ENCODE measurements at regions not wholly inside any gene's neighbourhood (a gene's known extent, or its start where the extent isn't known, plus 50 kb on each side); places are given as distances from the start of the nearest gene placed in this dataset.

DNA sequence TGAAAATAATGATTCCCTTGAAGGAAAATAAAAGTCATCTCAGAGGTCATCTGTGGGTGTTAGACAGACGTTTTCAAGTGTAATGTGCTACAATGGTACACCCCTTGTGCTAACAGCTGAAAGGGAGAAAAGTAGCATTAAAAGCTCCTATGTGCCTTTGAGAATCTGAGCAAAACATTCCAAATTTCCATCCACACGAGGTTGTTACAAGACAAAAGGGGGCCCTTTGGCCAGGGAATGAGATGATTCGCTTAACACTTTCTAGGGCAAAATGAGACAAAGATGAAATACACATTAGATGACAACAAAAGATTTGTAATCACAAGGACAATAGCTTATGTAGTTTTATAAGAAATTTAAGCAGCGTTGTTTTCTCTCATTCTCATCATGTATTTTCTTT, 303.6 kb downstream of the LMX1A start:
- TF ChIP-seq FOXP2 (optimal IDR thresholded peaks at IDR 0.05; ENCODE audit: control extremely low read depth, extremely low read length, insufficient read depth) (no peak), POLR2AphosphoS5 (IDR thresholded peaks at IDR 0.05; ENCODE audit: borderline replicate concordance, low read depth, low read length) (no peak), EZH2 (IDR thresholded peaks at IDR 0.05) (no peak)
- no peak overlapping the region for H3K4me3 ChIP-seq
- H3K27ac ChIP-seq, result no peak overlapping the region
- H3K9me3 ChIP-seq (ENCODE audit: low read depth, low read length), result no peaks in the 10 kb centered on the region
- no peak overlapping the region for H3K9ac ChIP-seq (ENCODE audit: insufficient read length)
- no peaks in the 10 kb centered on the region for H3K36me3 ChIP-seq (ENCODE audit: insufficient read depth, low read length)
- no peak for DNase-seq (ENCODE audit: low read depth, low spot score)

DNA sequence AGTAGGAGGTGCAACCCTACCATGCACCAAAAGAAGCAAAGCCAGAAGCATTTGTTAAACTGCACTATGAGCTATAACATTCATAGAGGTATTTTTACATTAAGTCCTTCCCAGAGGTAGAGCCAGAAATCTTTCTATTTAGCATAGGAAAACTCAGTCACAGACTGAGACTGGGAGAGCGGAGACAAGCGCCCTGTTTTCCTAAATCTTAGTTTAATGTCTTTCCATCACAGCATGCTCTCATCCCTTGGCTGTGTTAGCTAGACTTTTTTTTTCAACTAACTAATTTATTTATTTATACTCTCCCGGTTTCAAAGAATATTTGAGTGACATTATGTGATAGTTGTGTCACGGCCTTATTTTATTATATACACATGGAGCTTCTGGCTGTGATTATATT, 304.1 kb downstream of the LMX1A start:
- Histone ChIP-seq H3K4me3 (no peak overlapping the region), H3K27ac (no peak overlapping the region), H3K9ac (ENCODE audit: insufficient read length) (no peak overlapping the region), H3K36me3 (ENCODE audit: insufficient read depth, low read length) (no peaks in the 10 kb centered on the region), H3K9me3 (ENCODE audit: low read depth, low read length) (no peaks in the 10 kb centered on the region)
- no peak for DNase-seq (ENCODE audit: low read depth, low spot score)
- TF ChIP-seq EZH2 (IDR thresholded peaks at IDR 0.05) (no peak), POLR2AphosphoS5 (IDR thresholded peaks at IDR 0.05; ENCODE audit: borderline replicate concordance, low read depth, low read length) (no peak), FOXP2 (optimal IDR thresholded peaks at IDR 0.05; ENCODE audit: control extremely low read depth, extremely low read length, insufficient read depth) (no peak)

DNA sequence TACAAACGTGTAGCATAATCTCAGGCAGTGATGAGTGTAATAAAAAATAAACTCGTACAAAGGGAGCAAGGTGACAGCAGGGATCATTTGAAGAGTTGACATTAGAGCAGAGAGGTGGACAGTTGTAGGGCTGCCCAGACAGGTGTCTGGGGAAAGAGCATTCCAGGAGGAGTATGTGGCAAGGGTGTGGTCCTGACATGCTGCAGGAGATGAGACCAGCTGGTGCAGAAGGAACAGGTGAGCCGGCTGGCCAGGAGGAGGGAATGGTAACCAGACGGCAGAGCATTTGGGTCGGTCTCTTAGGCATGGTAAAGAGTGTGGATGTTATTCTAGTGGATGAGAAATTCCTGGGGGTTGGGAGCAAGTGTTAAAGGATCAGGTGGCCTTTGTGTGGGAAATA, 306.3 kb downstream of the LMX1A start:
- no peak overlapping the region for H3K9ac ChIP-seq (ENCODE audit: insufficient read length)
- no peak for DNase-seq (ENCODE audit: low read depth, low spot score)
- TF ChIP-seq POLR2AphosphoS5 (IDR thresholded peaks at IDR 0.05; ENCODE audit: borderline replicate concordance, low read depth, low read length), result no peak
- TF ChIP-seq EZH2 (IDR thresholded peaks at IDR 0.05), result no peak
- TF ChIP-seq FOXP2 (optimal IDR thresholded peaks at IDR 0.05; ENCODE audit: control extremely low read depth, extremely low read length, insufficient read depth), result no peak

DNA sequence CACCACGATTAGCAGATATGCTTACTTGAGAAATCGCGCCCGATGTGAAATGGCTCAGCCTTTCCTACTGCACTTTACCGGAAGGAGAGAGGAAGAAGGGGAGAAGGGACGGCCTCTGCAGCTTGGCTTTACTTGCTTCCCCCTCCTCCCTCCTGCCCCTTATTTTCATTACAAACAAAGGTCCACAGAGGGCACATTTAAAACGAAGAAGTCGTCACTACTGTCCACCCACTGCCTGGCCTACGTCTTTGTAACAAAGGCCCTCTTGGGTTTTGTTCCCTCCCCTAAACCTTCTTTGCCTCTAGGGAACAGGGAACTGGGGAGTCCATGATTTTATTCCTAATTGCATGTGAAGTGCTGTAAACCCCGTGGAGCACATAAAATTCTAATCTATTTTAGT, 308.5 kb downstream of the LMX1A start:
- no peak for DNase-seq (ENCODE audit: low read depth, low spot score)
- H3K36me3 ChIP-seq (ENCODE audit: insufficient read depth, low read length), result no peaks in the 10 kb centered on the region
- no peak overlapping the region for H3K9ac ChIP-seq (ENCODE audit: insufficient read length)
- no peak overlapping the region for H3K27ac ChIP-seq
- no peak overlapping the region for H3K4me3 ChIP-seq
- TF ChIP-seq POLR2AphosphoS5 (IDR thresholded peaks at IDR 0.05; ENCODE audit: borderline replicate concordance, low read depth, low read length), result no peak
- H3K9me3 ChIP-seq (ENCODE audit: low read depth, low read length), result no peaks in the 10 kb centered on the region

More for the DNA sequence above, 306.3 kb downstream of the LMX1A start:
- no peaks in the 10 kb centered on the region for H3K9me3 ChIP-seq (ENCODE audit: low read depth, low read length)
- H3K36me3 ChIP-seq (ENCODE audit: insufficient read depth, low read length), result no peaks in the 10 kb centered on the region
- no peak overlapping the region for H3K4me3 ChIP-seq
- no peak overlapping the region for H3K27ac ChIP-seq

DNA sequence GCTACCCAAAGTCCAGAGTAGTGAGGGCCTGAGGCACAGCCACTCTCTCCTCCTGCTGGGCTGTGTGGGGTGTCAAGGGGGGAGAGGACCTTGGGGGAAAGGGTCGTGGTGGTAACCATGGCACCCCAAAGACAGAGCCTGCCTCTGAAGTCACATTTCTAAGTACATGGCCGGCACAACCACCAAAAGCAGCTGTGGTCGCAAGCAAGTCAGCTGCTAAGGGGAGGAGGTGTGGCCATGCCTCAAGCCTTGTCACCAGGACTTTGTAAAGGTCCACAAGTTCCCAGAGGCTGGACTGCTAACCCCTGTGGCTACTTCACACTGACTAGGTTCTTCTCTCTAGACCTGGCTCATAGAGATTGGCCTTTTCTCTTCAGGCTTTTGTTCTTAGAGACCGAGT, 310.6 kb downstream of the LMX1A start:
- Histone ChIP-seq H3K4me3 (no peak overlapping the region), H3K9me3 (ENCODE audit: low read depth, low read length) (no peaks in the 10 kb centered on the region), H3K27ac (no peak overlapping the region), H3K36me3 (ENCODE audit: insufficient read depth, low read length) (no peaks in the 10 kb centered on the region), H3K9ac (ENCODE audit: insufficient read length) (no peak overlapping the region)
- no peak for DNase-seq (ENCODE audit: low read depth, low spot score)
- TF ChIP-seq POLR2AphosphoS5 (IDR thresholded peaks at IDR 0.05; ENCODE audit: borderline replicate concordance, low read depth, low read length) (no peak), EZH2 (IDR thresholded peaks at IDR 0.05) (no peak), FOXP2 (optimal IDR thresholded peaks at IDR 0.05; ENCODE audit: control extremely low read depth, extremely low read length, insufficient read depth) (no peak)

DNA sequence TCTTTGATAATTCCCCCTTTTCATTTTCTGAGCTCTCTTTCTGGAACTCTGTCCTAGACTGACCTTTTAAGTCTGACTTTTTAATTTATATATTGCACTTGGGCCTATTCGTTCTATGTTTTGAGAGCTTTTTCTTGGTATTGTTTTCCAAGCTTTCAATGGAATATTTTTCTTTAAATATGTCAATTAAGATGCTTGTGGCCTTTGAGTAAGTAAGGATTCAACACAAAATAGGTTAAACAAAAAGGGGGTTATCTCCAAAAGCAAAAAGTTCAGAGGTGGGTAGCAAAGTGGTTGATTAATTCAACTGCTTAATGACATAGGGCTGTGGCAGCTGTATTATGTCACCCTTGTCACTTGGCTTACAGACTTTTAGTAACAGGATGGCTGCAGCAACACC, 315.9 kb downstream of the LMX1A start:
- Histone ChIP-seq H3K36me3 (ENCODE audit: insufficient read depth, low read length) (no peaks in the 10 kb centered on the region), H3K9ac (ENCODE audit: insufficient read length) (no peak overlapping the region), H3K27ac (no peak overlapping the region), H3K9me3 (ENCODE audit: low read depth, low read length) (no peaks in the 10 kb centered on the region), H3K4me3 (no peak overlapping the region)
- TF ChIP-seq EZH2 (IDR thresholded peaks at IDR 0.05) (no peak), FOXP2 (optimal IDR thresholded peaks at IDR 0.05; ENCODE audit: control extremely low read depth, extremely low read length, insufficient read depth) (no peak), POLR2AphosphoS5 (IDR thresholded peaks at IDR 0.05; ENCODE audit: borderline replicate concordance, low read depth, low read length) (no peak)
- DNase-seq (ENCODE audit: low read depth, low spot score), result no peak

DNA sequence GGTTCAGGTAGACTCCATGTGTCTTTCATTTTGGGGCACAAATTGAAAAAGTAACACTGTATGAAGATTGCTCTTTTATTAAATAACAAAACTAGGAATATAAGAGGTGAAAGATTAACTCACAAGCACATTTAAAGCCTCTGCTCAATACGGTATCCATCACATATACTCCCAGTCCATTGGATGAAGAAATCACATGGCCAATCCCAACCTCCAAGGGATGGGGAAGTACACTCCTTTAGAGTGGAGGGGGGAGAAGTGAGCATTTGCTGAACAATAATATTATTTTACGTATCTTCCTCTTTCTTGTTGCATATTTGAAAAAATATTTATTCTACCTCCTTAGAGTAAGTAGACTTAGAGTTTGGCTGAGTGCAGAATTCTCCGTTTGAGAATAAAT, 316.5 kb downstream of the LMX1A start:
- TF ChIP-seq POLR2AphosphoS5 (IDR thresholded peaks at IDR 0.05; ENCODE audit: borderline replicate concordance, low read depth, low read length) (no peak), FOXP2 (optimal IDR thresholded peaks at IDR 0.05; ENCODE audit: control extremely low read depth, extremely low read length, insufficient read depth) (no peak), EZH2 (IDR thresholded peaks at IDR 0.05) (no peak)
- no peak overlapping the region for H3K27ac ChIP-seq
- H3K4me3 ChIP-seq, result no peak overlapping the region
- H3K9me3 ChIP-seq (ENCODE audit: low read depth, low read length), result no peaks in the 10 kb centered on the region
- no peaks in the 10 kb centered on the region for H3K36me3 ChIP-seq (ENCODE audit: insufficient read depth, low read length)
- no peak for DNase-seq (ENCODE audit: low read depth, low spot score)
- no peak overlapping the region for H3K9ac ChIP-seq (ENCODE audit: insufficient read length)

DNA sequence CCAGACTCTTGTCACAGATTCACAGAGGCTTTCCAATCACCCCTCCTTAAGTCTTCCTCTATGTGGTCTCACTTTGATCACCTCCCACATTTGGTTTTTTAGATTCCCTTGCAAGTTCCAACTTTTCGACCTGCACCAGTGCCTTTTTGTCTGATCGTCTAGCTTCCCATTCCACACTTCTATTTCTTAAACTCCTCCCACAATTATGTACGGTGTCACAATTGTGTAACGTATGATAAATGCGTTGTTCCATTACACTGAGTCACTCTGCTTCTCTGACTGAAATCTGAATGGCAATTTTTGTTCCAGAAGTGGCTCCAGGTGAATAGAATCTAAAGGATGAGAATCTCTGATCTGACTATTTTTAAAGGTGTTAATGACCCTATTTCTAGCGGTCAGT, 320.1 kb downstream of the LMX1A start:
- no peak overlapping the region for H3K9ac ChIP-seq (ENCODE audit: insufficient read length)

DNA sequence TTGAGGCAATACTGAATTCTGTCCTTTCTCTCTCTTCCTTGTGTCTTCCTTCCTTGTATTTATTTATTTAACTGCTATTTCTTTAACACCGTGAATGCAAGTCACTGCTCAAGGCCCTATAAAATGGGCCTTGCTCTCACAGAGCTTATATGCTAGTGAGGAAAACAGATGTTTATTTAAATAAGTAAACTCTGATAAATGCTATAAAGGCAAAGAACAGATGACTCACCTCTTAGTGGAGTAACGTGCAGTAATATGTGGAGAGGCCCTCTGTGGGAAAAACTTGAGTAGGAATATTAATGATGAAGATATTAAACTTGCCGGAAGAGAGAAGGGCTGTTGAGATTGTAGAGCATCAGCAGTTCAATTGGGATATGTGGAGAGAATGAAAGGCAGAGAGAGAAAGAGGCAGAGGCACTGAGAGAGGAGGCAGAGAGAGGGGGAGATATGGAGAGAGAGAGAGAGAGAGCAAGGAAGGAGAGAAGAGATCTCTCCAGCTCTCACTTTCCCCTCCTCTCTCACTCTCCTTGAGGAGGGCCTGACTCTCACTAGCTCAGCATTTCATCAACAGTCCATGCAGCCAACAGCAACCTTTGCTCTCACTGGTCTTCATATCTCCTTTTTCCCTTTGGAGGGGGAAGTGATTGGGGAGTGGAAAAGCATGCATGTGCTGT, 322.2 kb downstream of the LMX1A start:
- Histone ChIP-seq H3K9ac (ENCODE audit: insufficient read length) (no peak overlapping the region), H3K27ac (no peak overlapping the region), H3K9me3 (ENCODE audit: low read depth, low read length) (no peaks in the 10 kb centered on the region), H3K4me3 (no peak overlapping the region), H3K36me3 (ENCODE audit: insufficient read depth, low read length) (no peaks in the 10 kb centered on the region)
- no peak for TF ChIP-seq POLR2AphosphoS5 (IDR thresholded peaks at IDR 0.05; ENCODE audit: borderline replicate concordance, low read depth, low read length)
- no peak for TF ChIP-seq EZH2 (IDR thresholded peaks at IDR 0.05)
- TF ChIP-seq FOXP2 (optimal IDR thresholded peaks at IDR 0.05; ENCODE audit: control extremely low read depth, extremely low read length, insufficient read depth), result no peak
- peak; percentile 22 for DNase-seq (ENCODE audit: low read depth, low spot score)

More for the DNA sequence above, 320.1 kb downstream of the LMX1A start:
- no peak for DNase-seq (ENCODE audit: low read depth, low spot score)
- no peak overlapping the region for H3K27ac ChIP-seq
- no peaks in the 10 kb centered on the region for H3K9me3 ChIP-seq (ENCODE audit: low read depth, low read length)
- no peaks in the 10 kb centered on the region for H3K36me3 ChIP-seq (ENCODE audit: insufficient read depth, low read length)
- no peak for TF ChIP-seq FOXP2 (optimal IDR thresholded peaks at IDR 0.05; ENCODE audit: control extremely low read depth, extremely low read length, insufficient read depth)
- TF ChIP-seq POLR2AphosphoS5 (IDR thresholded peaks at IDR 0.05; ENCODE audit: borderline replicate concordance, low read depth, low read length), result no peak
- no peak for TF ChIP-seq EZH2 (IDR thresholded peaks at IDR 0.05)
- no peak overlapping the region for H3K4me3 ChIP-seq
